Gastrocnemius medialis (tissue), 4 donors: ENCODE measurements at regions not wholly inside any gene's neighbourhood (a gene's known extent, or its start where the extent isn't known, plus 50 kb on each side); places are given as distances from the start of the nearest gene placed in this dataset.

ENCODE experiments used
- ATAC-seq, 2 donors: fragments of 150-250 bp; one replicate each; pipeline ENCODE4 v1.9.1; 2016
- DNase-seq, 2 donors: peaks; one replicate each; pipeline ENCODE4 v3.0.0-alpha.2; 2019
- H3K27ac ChIP-seq, 4 donors: fragments of 200-600 bp; sonication (generic); 1 replicate in 1 of 4; 2 replicates in 3 of 4; pipeline ENCODE4 v1.5.1; 2016 to 2018; ENCODE audit warnings: mild to moderate bottlenecking in 2 of 4, moderate library complexity in 1 of 4
- H3K27me3 ChIP-seq, 3 donors: fragments of 200-600 bp; sonication (generic) in 2 of 3; 1 replicate in 1 of 3; 2 replicates in 2 of 3; pipeline versions ENCODE4 v1.5.1 to v1.6.0; 2016 to 2019; ENCODE audit warnings: mild to moderate bottlenecking in 1 of 3, moderate library complexity in 1 of 3
- H3K36me3 ChIP-seq, 2 donors: fragments of 200-600 bp; sonication (generic) in 1 of 2; one replicate each; pipeline ENCODE4 v1.5.1; 2017 to 2018
- H3K4me1 ChIP-seq, 2 donors: fragments of 200-600 bp; sonication (generic) in 1 of 2; one replicate each; pipeline ENCODE4 v1.5.1; 2016 to 2017; ENCODE audit warnings: mild to moderate bottlenecking in 2 of 2
- H3K4me3 ChIP-seq, 4 donors: fragments of 200-600 bp; sonication (generic) in 3 of 4; 1 replicate in 1 of 4; 2 replicates in 3 of 4; pipeline ENCODE4 v1.5.1; 2016 to 2019; ENCODE audit warnings: mild to moderate bottlenecking in 2 of 4
- H3K9me3 ChIP-seq, 3 donors: fragments of 200-600 bp; sonication (generic) in 2 of 3; 1 replicate in 1 of 3; 2 replicates in 2 of 3; pipeline ENCODE4 v1.5.1; 2016 to 2019
- POLR2A ChIP-seq, 2 donors: fragments of 450-650 bp; IDR thresholded peaks; one replicate each; pipeline ENCODE4 v1.6.1; 2017; ENCODE audit warnings: antibody characterized with exemption in 2 of 2, mild to moderate bottlenecking in 2 of 2, moderate library complexity in 2 of 2
- in situ Hi-C, 4 donors: fragments of 200-750 bp; cut with MboI; loops; one replicate each; pipeline versions ENCODE4 v1.15.0 to v1.8.0; 2017; ENCODE audit warnings: low sequenced_read_pairs in 4 of 4
- intact Hi-C: fragments of 100-400 bp; cut with DNase I; formaldehyde crosslinking; loops from one replicate; pipeline ENCODE4 v1.15.1; 2023; ENCODE audit warnings: low total_unique reads
- TF ChIP-seq, protein P1 (sequence below), 5 experiments: fragments of 450-650 bp in 3 of 5; fragments of 200-600 bp in 2 of 5; sonication (generic) in 2 of 5; IDR thresholded peaks in 4 of 5; conservative IDR thresholded peaks in 1 of 5; 1 replicate in 4 of 5; 2 replicates in 1 of 5; pipeline ENCODE4 v1.5.1; 2016 to 2019; ENCODE audit warnings: antibody characterized with exemption in 5 of 5, mild to moderate bottlenecking in 3 of 5, moderate library complexity in 3 of 5

- Histone ChIP-seq H3K36me3 (no peaks in the 10 kb centered on the region), H3K9me3 (no peaks in the 10 kb centered on the region), H3K27ac (no peak overlapping the region), H3K27me3 (no peaks in the 10 kb centered on the region), H3K4me3 (no peak overlapping the region), H3K4me1 (no peaks in the 10 kb centered on the region)
- no peak for ATAC-seq
- DNase-seq = no peak
- intact Hi-C loops = no loop called here
- in situ Hi-C loops = no loop called here
- TF ChIP-seq POLR2A (IDR thresholded peaks at IDR 0.05) = no peak
- TF ChIP-seq, protein P1, sequence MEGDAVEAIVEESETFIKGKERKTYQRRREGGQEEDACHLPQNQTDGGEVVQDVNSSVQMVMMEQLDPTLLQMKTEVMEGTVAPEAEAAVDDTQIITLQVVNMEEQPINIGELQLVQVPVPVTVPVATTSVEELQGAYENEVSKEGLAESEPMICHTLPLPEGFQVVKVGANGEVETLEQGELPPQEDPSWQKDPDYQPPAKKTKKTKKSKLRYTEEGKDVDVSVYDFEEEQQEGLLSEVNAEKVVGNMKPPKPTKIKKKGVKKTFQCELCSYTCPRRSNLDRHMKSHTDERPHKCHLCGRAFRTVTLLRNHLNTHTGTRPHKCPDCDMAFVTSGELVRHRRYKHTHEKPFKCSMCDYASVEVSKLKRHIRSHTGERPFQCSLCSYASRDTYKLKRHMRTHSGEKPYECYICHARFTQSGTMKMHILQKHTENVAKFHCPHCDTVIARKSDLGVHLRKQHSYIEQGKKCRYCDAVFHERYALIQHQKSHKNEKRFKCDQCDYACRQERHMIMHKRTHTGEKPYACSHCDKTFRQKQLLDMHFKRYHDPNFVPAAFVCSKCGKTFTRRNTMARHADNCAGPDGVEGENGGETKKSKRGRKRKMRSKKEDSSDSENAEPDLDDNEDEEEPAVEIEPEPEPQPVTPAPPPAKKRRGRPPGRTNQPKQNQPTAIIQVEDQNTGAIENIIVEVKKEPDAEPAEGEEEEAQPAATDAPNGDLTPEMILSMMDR (IDR thresholded peaks at IDR 0.05 in 4 of 5, conservative IDR thresholded peaks at IDR 0.05 in 1 of 5) = no peak
These were observed 171.9 kb upstream of the SPOCK3 start for GRCh38 chr4:167406181-167406580.

GRCh38 chr4:167415461-167415860 is 181.2 kb upstream of the SPOCK3 start:
- H3K4me3 ChIP-seq = no peak overlapping the region
- no peaks in the 10 kb centered on the region for H3K9me3 ChIP-seq
- no peaks in the 10 kb centered on the region for H3K36me3 ChIP-seq
- no peak for DNase-seq
- no peaks in the 10 kb centered on the region for H3K27me3 ChIP-seq
- H3K4me1 ChIP-seq = no peaks in the 10 kb centered on the region
- intact Hi-C loops (no loop called here), in situ Hi-C loops (no loop called here)
- no peak for TF ChIP-seq POLR2A (IDR thresholded peaks at IDR 0.05)
- TF ChIP-seq, protein P1 (IDR thresholded peaks at IDR 0.05 in 4 of 5, conservative IDR thresholded peaks at IDR 0.05 in 1 of 5) = no peak
- no peak for ATAC-seq
- H3K27ac ChIP-seq = no peak overlapping the region

GRCh38 chr4:167419468-167420140 is 185.3 kb upstream of the SPOCK3 start:
- DNase-seq (no peak), ATAC-seq (no peak)
- Histone ChIP-seq H3K27me3 (no peaks in the 10 kb centered on the region), H3K27ac (no peak overlapping the region), H3K9me3 (no peaks in the 10 kb centered on the region), H3K4me3 (no peak overlapping the region), H3K4me1 (no peaks in the 10 kb centered on the region), H3K36me3 (no peaks in the 10 kb centered on the region)
- in situ Hi-C loops (no loop called here), intact Hi-C loops (no loop called here)
- TF ChIP-seq, protein P1 (IDR thresholded peaks at IDR 0.05 in 4 of 5, conservative IDR thresholded peaks at IDR 0.05 in 1 of 5) = no peak
- TF ChIP-seq POLR2A (IDR thresholded peaks at IDR 0.05) = no peak

DNA sequence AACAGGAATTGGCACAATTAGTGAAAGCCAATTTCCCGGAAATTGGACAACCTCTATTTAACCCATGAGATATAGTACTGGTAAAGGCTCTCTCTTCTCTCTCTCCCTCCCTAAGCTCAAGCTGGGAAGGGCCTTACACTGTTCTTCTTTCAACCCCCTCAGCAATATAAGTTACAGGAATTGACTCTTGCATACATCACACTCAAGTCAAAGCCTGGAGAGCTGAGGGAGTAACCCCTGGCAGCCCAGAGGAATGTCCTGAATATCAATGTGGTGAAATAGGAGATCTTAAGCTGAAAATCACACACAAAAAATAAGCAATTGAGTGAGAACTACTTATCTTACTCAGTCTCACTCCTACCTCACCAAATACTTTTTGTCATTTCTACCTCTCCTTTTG is 186.9 kb upstream of the SPOCK3 start:
- no peaks in the 10 kb centered on the region for H3K9me3 ChIP-seq
- intact Hi-C loops = no loop called here
- H3K4me1 ChIP-seq = no peaks in the 10 kb centered on the region
- DNase-seq (no peak), ATAC-seq (no peak)
- H3K4me3 ChIP-seq = no peak overlapping the region
- no peaks in the 10 kb centered on the region for H3K27me3 ChIP-seq
- no peak for TF ChIP-seq POLR2A (IDR thresholded peaks at IDR 0.05)
- TF ChIP-seq, protein P1 (IDR thresholded peaks at IDR 0.05 in 4 of 5, conservative IDR thresholded peaks at IDR 0.05 in 1 of 5) = no peak
- no peaks in the 10 kb centered on the region for H3K36me3 ChIP-seq
- in situ Hi-C loops = no loop called here
- no peak overlapping the region for H3K27ac ChIP-seq
